HG03565 (cell line): ENCODE measurements at regions not wholly inside any gene's neighbourhood (a gene's known extent, or its start where the extent isn't known, plus 50 kb on each side); places are given as distances from the start of the nearest gene placed in this dataset.
A peak's percentile ranks its signal among the peaks of the same experiment; 100 is the strongest.

Experiments
- ATAC-seq: cut with Tn5 transposase; IDR thresholded peaks from one replicate; pipeline ENCODE4 v1.9.1; 2021; ENCODE audit warnings: mild to moderate bottlenecking, moderate library complexity; ENCODE audit not compliant: unreplicated experiment

- ATAC-seq, result peak; percentile 82
These were observed 1216.6 kb upstream of the PIK3C3 start for GRCh38 chr18:40738321-40738880.

- no peak for ATAC-seq
These were observed 1246.3 kb upstream of the PIK3C3 start for GRCh38 chr18:40708726-40709125.

GRCh38 chr18:40707797-40708196 is 1247.2 kb upstream of the PIK3C3 start:
- no peak for ATAC-seq

- ATAC-seq, result no peak
These were observed 1256.9 kb upstream of the PIK3C3 start for GRCh38 chr18:40698129-40698528.

- no peak for ATAC-seq
These were observed 1259.5 kb upstream of the PIK3C3 start for GRCh38 chr18:40695526-40695925.

- no peak for ATAC-seq
These were observed 1262.2 kb upstream of the PIK3C3 start for GRCh38 chr18:40692871-40693270.

GRCh38 chr18:40690062-40690461 is 1265.0 kb upstream of the PIK3C3 start:
- no peak for ATAC-seq

- no peak for ATAC-seq
These were observed 1267.6 kb upstream of the PIK3C3 start for GRCh38 chr18:40687399-40687798.

GRCh38 chr18:40686836-40687235 is 1268.2 kb upstream of the PIK3C3 start:
- no peak for ATAC-seq

GRCh38 chr18:40685219-40685618 is 1269.8 kb upstream of the PIK3C3 start:
- no peak for ATAC-seq

GRCh38 chr18:40678318-40678717 is 1276.7 kb upstream of the PIK3C3 start:
- no peak for ATAC-seq

GRCh38 chr18:40676668-40677067 is 1278.4 kb upstream of the PIK3C3 start:
- ATAC-seq, result no peak

- no peak for ATAC-seq
These were observed 1281.9 kb upstream of the PIK3C3 start for GRCh38 chr18:40673150-40673549.

GRCh38 chr18:40672590-40672989 is 1282.4 kb upstream of the PIK3C3 start:
- ATAC-seq, result no peak

GRCh38 chr18:40670668-40671375 is 1284.2 kb upstream of the PIK3C3 start:
- no peak for ATAC-seq

- ATAC-seq, result no peak
These were observed 1292.1 kb upstream of the PIK3C3 start for GRCh38 chr18:40662898-40663437.

GRCh38 chr18:40653682-40654081 is 1301.4 kb upstream of the PIK3C3 start:
- no peak for ATAC-seq

- ATAC-seq, result no peak
These were observed 1302.7 kb upstream of the PIK3C3 start for GRCh38 chr18:40652321-40652720.

GRCh38 chr18:40651163-40651562 is 1303.9 kb upstream of the PIK3C3 start:
- no peak for ATAC-seq

GRCh38 chr18:40642692-40643229 is 1312.3 kb upstream of the PIK3C3 start:
- no peak for ATAC-seq

- no peak for ATAC-seq
These were observed 1323.7 kb upstream of the PIK3C3 start for GRCh38 chr18:40631319-40631718.

GRCh38 chr18:40630496-40630895 is 1324.5 kb upstream of the PIK3C3 start:
- ATAC-seq, result no peak
